HEK293T (cell line): ENCODE measurements at regions not wholly inside any gene's neighbourhood (a gene's known extent, or its start where the extent isn't known, plus 50 kb on each side); places are given as distances from the start of the nearest gene placed in this dataset.

Experiments used
- CTCF ChIA-PET: fragments of 350-600 bp; formaldehyde crosslinking; extraction: SDS; loops from one replicate; lab custom pipeline; 2021; ENCODE audit warnings: antibody characterized with exemption, inconsistent platforms; lab: Yijun Ruan, JAX
- POLR2A ChIA-PET: fragments of 350-600 bp; formaldehyde crosslinking; extraction: SDS; loops from one replicate; lab custom pipeline; 2020; ENCODE audit warnings: antibody characterized with exemption, inconsistent platforms; lab: Yijun Ruan, JAX
- DNase-seq: peaks from one replicate; pipeline ENCODE4 v3.0.0; 2012; ENCODE audit warnings: mixed read lengths; ENCODE audit errors: extremely low spot score
- ARNT ChIP-seq: fragments of 450-650 bp; IDR thresholded peaks from 2 replicates; pipeline ENCODE4 v1.6.1; 2017; ENCODE audit warnings: mild to moderate bottlenecking
- BHLHE40 ChIP-seq: fragments of 450-650 bp; IDR thresholded peaks from 2 replicates; pipeline ENCODE4 v1.6.1; 2016; ENCODE audit warnings: mild to moderate bottlenecking, moderate library complexity, borderline replicate concordance
- CTBP1 ChIP-seq: fragments of 450-650 bp; IDR thresholded peaks from 2 replicates; pipeline ENCODE4 v1.6.1; 2016; ENCODE audit warnings: borderline replicate concordance
- ELF4 ChIP-seq: fragments of 450-650 bp; IDR thresholded peaks from 2 replicates; pipeline ENCODE4 v1.6.1; 2017; ENCODE audit warnings: antibody characterized with exemption
- FOXA1 ChIP-seq: fragments of 450-650 bp; IDR thresholded peaks from 2 replicates; pipeline ENCODE4 v1.6.1; 2016; ENCODE audit warnings: mild to moderate bottlenecking
- FOXK2 ChIP-seq: fragments of 450-650 bp; IDR thresholded peaks from 2 replicates; pipeline ENCODE4 v1.6.1; 2016; ENCODE audit warnings: mild to moderate bottlenecking
- FOXM1 ChIP-seq: fragments of 450-650 bp; IDR thresholded peaks from 2 replicates; pipeline ENCODE4 v1.6.1; 2017; ENCODE audit warnings: mild to moderate bottlenecking, borderline replicate concordance
- HDGF ChIP-seq: fragments of 450-650 bp; IDR thresholded peaks from 2 replicates; pipeline ENCODE4 v1.6.1; 2017; ENCODE audit warnings: antibody characterized with exemption, borderline replicate concordance
- L3MBTL2 ChIP-seq: fragments of 450-650 bp; conservative IDR thresholded peaks from 2 replicates; pipeline ENCODE4 v1.6.1; 2016; ENCODE audit warnings: mild to moderate bottlenecking
- LEF1 ChIP-seq: fragments of 450-650 bp; IDR thresholded peaks from 2 replicates; pipeline ENCODE4 v1.6.1; 2017; ENCODE audit warnings: mild to moderate bottlenecking, borderline replicate concordance
- NFRKB ChIP-seq: fragments of 450-650 bp; IDR thresholded peaks from 2 replicates; pipeline ENCODE4 v1.6.1; 2016; ENCODE audit warnings: mild to moderate bottlenecking, moderate library complexity
- SP1 ChIP-seq: fragments of 450-650 bp; IDR thresholded peaks from 2 replicates; pipeline ENCODE4 v1.6.1; 2017
- SUZ12 ChIP-seq: fragments of 450-650 bp; IDR thresholded peaks from 2 replicates; pipeline ENCODE4 v1.6.1; 2016; ENCODE audit warnings: mild to moderate bottlenecking
- TARDBP ChIP-seq: fragments of 450-650 bp; IDR thresholded peaks from 2 replicates; pipeline ENCODE4 v1.6.1; 2016
- ZNF384 ChIP-seq: fragments of 450-650 bp; IDR thresholded peaks from 2 replicates; pipeline ENCODE4 v1.6.1; 2016
- TF ChIP-seq, protein P1 (sequence below): fragments of 450-650 bp; IDR thresholded peaks from 2 replicates; pipeline ENCODE4 v1.6.1; 2016

DNA sequence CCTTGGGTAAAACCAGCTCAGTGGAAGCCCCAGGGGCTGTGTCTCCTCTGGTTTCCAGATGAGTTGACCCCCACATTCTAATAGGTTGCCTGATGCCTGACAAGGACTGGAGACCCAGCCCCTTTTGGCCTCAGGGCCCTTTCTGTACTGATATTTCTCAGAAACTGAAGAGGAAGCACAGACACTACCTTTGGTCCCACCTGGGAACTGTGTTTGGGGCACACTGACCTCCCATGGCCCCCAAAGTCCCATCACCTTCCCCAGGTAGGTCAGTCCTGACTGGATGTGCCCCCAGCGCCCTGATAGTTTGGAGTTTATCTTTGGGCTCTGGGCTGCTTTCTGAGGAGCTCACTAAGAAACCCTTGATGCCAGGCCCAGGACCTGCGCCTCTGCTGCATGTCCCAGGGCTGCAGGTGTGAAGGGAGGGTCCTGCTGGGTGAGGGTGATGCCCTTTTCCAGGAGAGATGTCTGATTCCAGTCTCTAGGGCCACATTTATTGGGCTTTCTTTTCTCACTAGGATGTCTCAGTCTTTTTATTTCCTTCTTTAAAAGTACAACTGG is 106.7 kb downstream of the GGTLC2 start:
- CTCF ChIA-PET: interaction anchor here (1.6 to 3.7 kb wide), 2 partner anchors 19 to 133 kb away, joined by 6 to 17 read pairs; no protein-coding TSS in a partner anchor
- DNase-seq: no peak
- TF ChIP-seq, protein P1, sequence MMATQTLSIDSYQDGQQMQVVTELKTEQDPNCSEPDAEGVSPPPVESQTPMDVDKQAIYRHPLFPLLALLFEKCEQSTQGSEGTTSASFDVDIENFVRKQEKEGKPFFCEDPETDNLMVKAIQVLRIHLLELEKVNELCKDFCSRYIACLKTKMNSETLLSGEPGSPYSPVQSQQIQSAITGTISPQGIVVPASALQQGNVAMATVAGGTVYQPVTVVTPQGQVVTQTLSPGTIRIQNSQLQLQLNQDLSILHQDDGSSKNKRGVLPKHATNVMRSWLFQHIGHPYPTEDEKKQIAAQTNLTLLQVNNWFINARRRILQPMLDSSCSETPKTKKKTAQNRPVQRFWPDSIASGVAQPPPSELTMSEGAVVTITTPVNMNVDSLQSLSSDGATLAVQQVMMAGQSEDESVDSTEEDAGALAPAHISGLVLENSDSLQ: no peak
- TF ChIP-seq ELF4: no peak
- TF ChIP-seq CTBP1: no peak
- TF ChIP-seq L3MBTL2: no peak
- POLR2A ChIA-PET: no interaction called here

DNA sequence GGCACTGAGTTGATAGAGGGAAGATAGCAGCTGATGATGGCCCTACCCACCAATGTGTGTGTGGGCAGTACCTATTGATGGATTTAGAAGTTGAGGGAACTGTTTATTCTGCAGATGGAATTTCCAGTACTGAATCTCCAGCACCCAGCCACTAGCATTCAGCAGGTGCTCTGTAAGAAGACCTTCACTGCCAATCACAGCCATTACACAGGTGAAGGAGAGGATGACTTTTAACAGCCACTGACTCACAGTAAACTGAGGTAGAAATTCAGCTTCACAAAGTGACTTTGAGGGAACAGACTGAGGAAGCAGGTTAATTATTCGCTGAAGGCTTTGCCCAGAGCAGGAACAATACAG is 107.8 kb downstream of the GGTLC2 start:
- ChIA-PET POLR2A (no interaction called here), CTCF (interaction anchor here (1.6 to 3.7 kb wide), 2 partner anchors 18 to 132 kb away, joined by 6 to 17 read pairs; no protein-coding TSS in a partner anchor)
- no peak for DNase-seq
- TF ChIP-seq SUZ12 (no peak), L3MBTL2 (no peak), BHLHE40 (no peak)

DNA sequence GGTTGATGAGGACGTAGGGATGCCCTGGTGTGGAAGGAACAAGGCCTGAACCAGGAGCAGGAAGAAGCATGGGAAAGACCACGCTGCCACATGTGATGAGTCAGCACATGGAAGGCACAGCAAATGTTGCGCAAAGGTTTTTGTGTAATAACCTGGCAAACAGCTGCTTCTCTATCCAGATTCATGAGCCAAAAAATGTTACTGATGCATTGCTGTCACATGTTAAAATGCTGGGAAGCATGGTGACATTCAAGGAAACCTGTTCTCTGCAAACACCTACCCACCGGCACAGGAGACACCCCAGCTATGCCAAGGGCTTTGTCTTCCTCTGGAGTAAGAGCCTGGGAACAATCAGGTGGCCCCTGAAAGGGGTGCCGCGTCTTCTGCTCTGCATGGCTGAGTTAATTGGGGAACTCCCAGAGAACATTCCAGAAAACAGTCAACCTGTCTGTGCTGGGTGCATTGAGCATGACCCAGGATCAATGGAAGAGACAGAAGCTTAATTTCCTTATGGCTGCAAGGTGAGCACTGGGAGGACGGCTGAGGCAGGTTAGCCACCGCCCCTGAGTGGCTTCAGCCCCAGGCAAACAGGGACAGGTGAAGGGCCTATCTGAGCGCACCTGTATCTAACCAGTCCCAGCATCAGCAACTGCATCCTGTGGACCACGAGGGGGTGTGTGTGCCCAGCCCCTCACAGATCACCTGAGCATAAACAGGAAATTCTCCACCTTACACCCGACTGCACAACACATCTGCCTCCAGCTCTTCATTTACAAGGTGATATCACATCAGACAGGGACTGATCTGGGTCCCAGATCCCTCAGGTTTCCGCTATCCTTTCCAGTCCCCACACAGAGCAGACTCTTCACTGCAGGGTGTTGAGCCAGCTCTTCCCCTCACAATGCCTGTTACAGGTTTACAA is 108.4 kb downstream of the GGTLC2 start:
- ChIA-PET POLR2A (no interaction called here), CTCF (interaction anchor here (0.6 to 3.7 kb wide), 11 partner anchors 7 to 204 kb away, joined by 3 to 24 read pairs (median 5); no protein-coding TSS in a partner anchor)
- no peak for DNase-seq
- TF ChIP-seq TARDBP (no peak), ZNF384 (no peak), BHLHE40 (no peak), FOXA1 (no peak), CTBP1 (no peak), HDGF (no peak), ELF4 (no peak), FOXM1 (no peak), SP1 (no peak), NFRKB (no peak), SUZ12 (no peak), FOXK2 (no peak), LEF1 (no peak)
- TF ChIP-seq, protein P1: no peak

DNA sequence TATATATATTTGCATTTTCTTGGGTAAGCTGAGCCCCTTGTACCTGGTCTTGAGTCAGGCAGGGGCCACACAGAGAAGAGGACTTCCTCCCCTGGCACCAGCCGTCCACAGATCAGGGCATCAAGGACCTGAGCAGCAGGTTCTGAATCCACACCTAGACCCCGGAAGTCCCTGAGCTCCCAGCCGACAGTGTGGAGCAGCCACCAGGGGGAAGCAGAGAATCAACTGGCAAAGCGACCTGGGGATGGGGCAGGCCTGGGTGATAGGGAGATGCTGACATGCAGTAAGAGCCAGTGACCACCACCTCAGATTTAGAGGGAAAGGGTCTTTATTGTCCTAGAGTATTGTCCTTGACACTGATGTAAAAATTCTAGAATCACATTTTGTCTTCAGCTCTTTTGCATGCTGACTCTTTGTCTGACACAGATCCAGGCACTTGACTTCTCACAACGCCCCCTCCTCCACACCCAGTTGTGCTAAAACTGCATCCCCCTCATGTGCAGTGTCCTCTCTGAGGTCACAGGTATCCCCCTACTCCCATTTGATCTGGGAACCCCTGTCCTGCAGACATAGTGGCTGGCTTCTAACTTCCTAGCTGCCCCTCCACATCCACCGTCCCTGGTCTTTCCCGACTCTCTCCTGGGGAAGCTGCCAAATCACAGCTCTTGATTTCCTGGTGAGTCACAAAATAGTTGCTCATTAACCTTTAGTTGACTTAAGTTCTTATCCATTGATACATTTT is 109.3 kb downstream of the GGTLC2 start:
- CTCF ChIA-PET: interaction anchor here (0.6 to 3.7 kb wide), 10 partner anchors 8 to 203 kb away, joined by 3 to 24 read pairs (median 4); no protein-coding TSS in a partner anchor
- TF ChIP-seq FOXA1 (no peak), ELF4 (peak; percentile 71)
- peak; percentile 88 for DNase-seq
- POLR2A ChIA-PET: no interaction called here

DNA sequence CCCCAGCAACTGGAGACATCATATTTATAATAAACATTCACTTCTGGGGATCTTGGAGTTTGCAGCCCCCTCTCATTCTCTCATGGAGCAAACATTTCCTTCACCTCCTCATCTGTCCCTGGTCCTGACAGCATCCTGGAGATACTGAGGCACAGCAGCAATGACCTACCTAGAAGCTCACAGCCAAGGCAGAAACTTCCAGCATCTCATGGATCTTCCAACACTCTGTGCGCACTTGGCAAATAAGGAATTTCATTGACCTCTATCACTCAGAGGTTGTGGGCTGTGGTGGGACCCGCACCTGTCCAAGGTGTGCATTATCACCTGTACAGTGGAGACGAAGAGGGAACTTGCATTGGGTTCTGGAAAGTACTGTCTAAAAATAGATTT is 109.8 kb downstream of the GGTLC2 start:
- no peak for TF ChIP-seq HDGF
- no peak for TF ChIP-seq SUZ12
- no peak for TF ChIP-seq FOXA1
- no peak for TF ChIP-seq LEF1
- no peak for TF ChIP-seq FOXK2
- TF ChIP-seq TARDBP: no peak
- TF ChIP-seq ELF4: no peak
- TF ChIP-seq, protein P1: no peak
- TF ChIP-seq SP1: no peak
- no peak for TF ChIP-seq ARNT
- no peak for TF ChIP-seq CTBP1
- no peak for TF ChIP-seq ZNF384
- no peak for TF ChIP-seq FOXM1
- no peak for TF ChIP-seq BHLHE40
- TF ChIP-seq NFRKB: no peak
- TF ChIP-seq L3MBTL2: no peak
- DNase-seq: no peak
- ChIA-PET POLR2A (no interaction called here), CTCF (interaction anchor here (1.5 to 3.7 kb wide), 3 partner anchors 9 to 130 kb away, joined by 5 to 24 read pairs (median 17); no protein-coding TSS in a partner anchor)
